A673 (cell line): ENCODE measurements at regions not wholly inside any gene's neighbourhood (a gene's known extent, or its start where the extent isn't known, plus 50 kb on each side); places are given as distances from the start of the nearest gene placed in this dataset.

Experiments used
- EZH2 ChIP-seq: fragments of 200-600 bp; sonication (generic); IDR thresholded peaks from 2 replicates; pipeline ENCODE4 v1.6.1; 2017; ENCODE audit warnings: borderline replicate concordance, low read depth, mild to moderate bottlenecking, mixed read lengths, antibody characterized with exemption, low read length; ENCODE audit not compliant: poor library complexity, severe bottlenecking
- TF ChIP-seq, protein P1 (sequence below): fragments of 300-800, 200-600 bp; sonication (generic); conservative IDR thresholded peaks from 2 replicates; pipeline ENCODE4 v1.5.1; 2017; ENCODE audit warnings: low read depth, mild to moderate bottlenecking, antibody characterized with exemption, low read length, moderate library complexity, mixed read lengths

DNA sequence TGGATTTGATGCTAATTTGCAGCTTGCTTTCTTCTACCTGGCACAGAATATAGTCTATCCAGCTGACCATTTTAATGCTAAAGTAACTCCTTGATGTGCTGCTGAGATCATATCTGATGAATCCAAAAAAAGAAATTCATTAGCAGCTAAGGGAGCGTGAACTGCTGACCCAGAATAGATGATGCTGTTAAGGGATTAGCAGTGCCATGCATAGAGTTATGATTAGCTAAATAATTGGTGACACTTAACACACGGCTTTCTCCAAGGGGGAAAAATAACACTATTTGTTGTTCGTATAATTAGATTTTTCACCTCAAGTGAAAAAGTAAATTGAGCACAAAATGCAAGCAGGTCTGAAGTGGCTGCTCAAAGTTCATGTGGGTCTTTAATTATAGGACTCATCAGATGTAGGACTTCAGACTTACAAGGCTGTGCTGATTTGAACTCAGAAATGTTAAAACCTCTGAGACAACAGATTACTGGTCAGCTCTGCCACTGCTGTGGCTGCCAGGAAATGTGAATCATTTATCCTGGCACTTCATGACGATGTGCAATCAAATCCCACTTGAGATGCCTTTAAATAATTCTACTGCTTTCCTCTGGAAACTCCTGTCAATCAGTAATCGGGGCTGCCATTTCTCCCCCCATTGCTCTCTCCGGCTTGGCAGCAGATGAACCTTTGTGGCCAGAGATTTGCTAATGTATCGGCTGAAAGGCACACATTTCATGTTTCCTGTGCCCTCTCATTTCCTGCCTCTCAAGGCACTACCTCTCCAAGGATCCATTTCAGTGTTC is 291.6 kb upstream of the C9orf72 start:
- TF ChIP-seq, protein P1, sequence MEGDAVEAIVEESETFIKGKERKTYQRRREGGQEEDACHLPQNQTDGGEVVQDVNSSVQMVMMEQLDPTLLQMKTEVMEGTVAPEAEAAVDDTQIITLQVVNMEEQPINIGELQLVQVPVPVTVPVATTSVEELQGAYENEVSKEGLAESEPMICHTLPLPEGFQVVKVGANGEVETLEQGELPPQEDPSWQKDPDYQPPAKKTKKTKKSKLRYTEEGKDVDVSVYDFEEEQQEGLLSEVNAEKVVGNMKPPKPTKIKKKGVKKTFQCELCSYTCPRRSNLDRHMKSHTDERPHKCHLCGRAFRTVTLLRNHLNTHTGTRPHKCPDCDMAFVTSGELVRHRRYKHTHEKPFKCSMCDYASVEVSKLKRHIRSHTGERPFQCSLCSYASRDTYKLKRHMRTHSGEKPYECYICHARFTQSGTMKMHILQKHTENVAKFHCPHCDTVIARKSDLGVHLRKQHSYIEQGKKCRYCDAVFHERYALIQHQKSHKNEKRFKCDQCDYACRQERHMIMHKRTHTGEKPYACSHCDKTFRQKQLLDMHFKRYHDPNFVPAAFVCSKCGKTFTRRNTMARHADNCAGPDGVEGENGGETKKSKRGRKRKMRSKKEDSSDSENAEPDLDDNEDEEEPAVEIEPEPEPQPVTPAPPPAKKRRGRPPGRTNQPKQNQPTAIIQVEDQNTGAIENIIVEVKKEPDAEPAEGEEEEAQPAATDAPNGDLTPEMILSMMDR = no peak
- TF ChIP-seq EZH2 = no peak
